ENCODE measurements at regions not wholly inside any gene's neighbourhood (a gene's known extent, or its start where the extent isn't known, plus 50 kb on each side); places are given as distances from the start of the nearest gene placed in this dataset.
"Not testable (repeated sequence)": the region's sequence is repeated elsewhere in the genome, so short reads cannot be mapped to it uniquely, and the experiment has no call there.

- FAIRE-seq, result no peak
Observed at GRCh38 chr18:22594155-22594690, 176.5 kb upstream of the CTAGE1 start.

GRCh38 chr18:22601481-22601880, 183.8 kb upstream of the CTAGE1 start:
- ChIA-PET CTCF (interaction anchor here (1.2 kb wide), 1 partner anchor 9 kb away, joined by 4 read pairs; no protein-coding TSS in a partner anchor), POLR2A (no interaction called here)
- ATAC-seq, result no peak
- Histone ChIP-seq H3K4me3 (no peak overlapping the region), H3K4me1 (0 out of 3 replicates have a peak, but pooled peaks cover 4% of the 10 kb centered on the region), H3K9me3 (no peaks in the 10 kb centered on the region), H3K27ac (no peak overlapping the region), H3K4me2 (no peak overlapping the region)
- 85% methylated on average over 5 of the region's 5 CpGs for WGBS (ENCODE audit: missing lambda C conversion rate)
- TF ChIP-seq BCL3 (IDR thresholded peaks at IDR 0.05) (no peak), JUNB (IDR thresholded peaks at IDR 0.05) (no peak), HOXB5 (CRISPR knock-in tag; IDR thresholded peaks at IDR 0.05) (no peak), NR3C1 (IDR thresholded peaks at IDR 0.05) (no peak), SMC3 (IDR thresholded peaks at IDR 0.05) (no peak), MAX (IDR thresholded peaks at IDR 0.05) (no peak), CBX8 (IDR thresholded peaks at IDR 0.05) (no peak), KDM1A (IDR thresholded peaks at IDR 0.05; ENCODE audit: low read depth) (no peak), ELK1 (IDR thresholded peaks at IDR 0.05; ENCODE audit: low read depth, low read length) (no peak), CBX2 (IDR thresholded peaks at IDR 0.05; ENCODE audit: borderline replicate concordance, low read depth) (no peak), NFE2L2 (conservative IDR thresholded peaks at IDR 0.05; ENCODE audit: low read length) (no peak), NPAS2 (CRISPR knock-in tag; IDR thresholded peaks at IDR 0.05; ENCODE audit: borderline replicate concordance) (no peak), E2F6 (IDR thresholded peaks at IDR 0.05; ENCODE audit: borderline replicate concordance, low read depth) (no peak), TFCP2L1 (CRISPR knock-in tag; IDR thresholded peaks at IDR 0.05) (no peak), SREBF2 (IDR thresholded peaks at IDR 0.05) (no peak)
- DNase-seq (ENCODE audit: low read depth in 1 of 2, low spot score in 1 of 2), result no peak
- FAIRE-seq, result no peak

More at GRCh38 chr18:22594155-22594690, 176.5 kb upstream of the CTAGE1 start:
- ATAC-seq, result no peak
- Histone ChIP-seq H3K4me1 (no peaks in the 10 kb centered on the region), H3K27ac (no peak overlapping the region), H3K4me3 (no peak overlapping the region), H3K9me3 (no peaks in the 10 kb centered on the region), H3K4me2 (no peak overlapping the region)
- ChIA-PET POLR2A (no interaction called here), CTCF (no interaction called here)
- TF ChIP-seq NFE2L2 (conservative IDR thresholded peaks at IDR 0.05; ENCODE audit: low read length) (no peak), ELK1 (IDR thresholded peaks at IDR 0.05; ENCODE audit: low read depth, low read length) (no peak), EHF (CRISPR knock-in tag; IDR thresholded peaks at IDR 0.05) (no peak), RARB (CRISPR knock-in tag; IDR thresholded peaks at IDR 0.05) (no peak), GATA3 (IDR thresholded peaks at IDR 0.05; ENCODE audit: borderline replicate concordance) (no peak), CEBPB (IDR thresholded peaks at IDR 0.05) (no peak), JUNB (IDR thresholded peaks at IDR 0.05) (no peak)
- WGBS (ENCODE audit: missing lambda C conversion rate), result 86% methylated on average over 4 of the region's 4 CpGs
- DNase-seq (ENCODE audit: low read depth in 1 of 2, low spot score in 1 of 2), result no peak

GRCh38 chr18:22602456-22602855, 184.7 kb upstream of the CTAGE1 start:
- H3K27ac ChIP-seq; H3K4me2 ChIP-seq; CTCF ChIA-PET; FAIRE-seq; H3K4me3 ChIP-seq; POLR2A ChIA-PET; ATAC-seq; H3K9me3 ChIP-seq; H3K4me1 ChIP-seq; DNase-seq (ENCODE audit: low read depth in 1 of 2, low spot score in 1 of 2): not testable (repeated sequence)
- 64% methylated on average over 3 of the region's 3 CpGs for WGBS (ENCODE audit: missing lambda C conversion rate)
